OCI-LY3 (cell line): ENCODE measurements at regions not wholly inside any gene's neighbourhood (a gene's known extent, or its start where the extent isn't known, plus 50 kb on each side); places are given as distances from the start of the nearest gene placed in this dataset.

ENCODE experiments used
- H2AFZ ChIP-seq: fragments of 200-600, 300-600 bp; shearing (Covaris generic); 2 replicates; pipeline ENCODE4 v1.6.0; 2014; ENCODE audit warnings: antibody characterized with exemption, low read depth, low read length
- H3K27ac ChIP-seq: fragments of 200-600, 300-600 bp; sonication (generic); 2 replicates; pipeline ENCODE4 v1.5.1; 2014; ENCODE audit warnings: mild to moderate bottlenecking, low read length, moderate library complexity, mixed read lengths
- H3K27me3 ChIP-seq: fragments of 200-600, 300-600 bp; sonication (generic); 2 replicates; pipeline ENCODE4 v1.6.1; 2014; ENCODE audit warnings: low read depth, low read length, mixed read lengths
- H3K36me3 ChIP-seq: fragments of 200-600, 300-600 bp; sonication (generic); replicated peaks from 2 replicates; pipeline ENCODE3; 2014; ENCODE audit warnings: low read depth, low read length, mixed read lengths
- H3K4me1 ChIP-seq: fragments of 300-600, 200-600 bp; sonication (generic); 2 replicates; pipeline ENCODE4 v1.6.1; 2014; ENCODE audit warnings: low read length, mixed read lengths
- H3K4me2 ChIP-seq: fragments of 200-600, 300-600 bp; sonication (generic); 2 replicates; pipeline ENCODE4 v1.6.1; 2014; ENCODE audit warnings: low read length, mixed read lengths
- H3K4me3 ChIP-seq: fragments of 300-600, 200-600 bp; sonication (generic); 2 replicates; pipeline ENCODE4 v1.5.1; 2014; ENCODE audit warnings: antibody characterized with exemption, mild to moderate bottlenecking, low read length, moderate library complexity
- H3K79me2 ChIP-seq: fragments of 300-600, 200-600 bp; shearing (Covaris generic); 2 replicates; pipeline ENCODE4 v1.6.1; 2014; ENCODE audit warnings: mild to moderate bottlenecking, low read length, mixed read lengths
- H3K9ac ChIP-seq: fragments of 300-600, 200-600 bp; shearing (Covaris generic); 2 replicates; pipeline ENCODE4 v1.6.0; 2014; ENCODE audit warnings: mild to moderate bottlenecking, low read length, moderate library complexity
- H3K9me3 ChIP-seq: fragments of 200-600, 300-600 bp; shearing (Covaris generic); 2 replicates; pipeline ENCODE4 v1.6.1; 2014; ENCODE audit warnings: low read length, mixed read lengths; ENCODE audit not compliant: insufficient read depth
- H4K20me1 ChIP-seq: fragments of 200-600, 300-600 bp; sonication (generic); 2 replicates; pipeline ENCODE4 v1.6.1; 2016; ENCODE audit warnings: low read length, mixed read lengths; ENCODE audit not compliant: insufficient read depth
- CTCF ChIP-seq: fragments of 200-600, 300-600 bp; sonication (generic); IDR thresholded peaks from 2 replicates; pipeline ENCODE4 v1.5.1; 2014; ENCODE audit warnings: antibody characterized with exemption, low read length, low read depth
- EZH2phosphoT487 ChIP-seq: fragments of 200-600 bp; shearing (Covaris generic); IDR thresholded peaks from 2 replicates; pipeline ENCODE4 v1.6.1; 2018; ENCODE audit warnings: antibody characterized with exemption, mixed run types, low read depth

DNA sequence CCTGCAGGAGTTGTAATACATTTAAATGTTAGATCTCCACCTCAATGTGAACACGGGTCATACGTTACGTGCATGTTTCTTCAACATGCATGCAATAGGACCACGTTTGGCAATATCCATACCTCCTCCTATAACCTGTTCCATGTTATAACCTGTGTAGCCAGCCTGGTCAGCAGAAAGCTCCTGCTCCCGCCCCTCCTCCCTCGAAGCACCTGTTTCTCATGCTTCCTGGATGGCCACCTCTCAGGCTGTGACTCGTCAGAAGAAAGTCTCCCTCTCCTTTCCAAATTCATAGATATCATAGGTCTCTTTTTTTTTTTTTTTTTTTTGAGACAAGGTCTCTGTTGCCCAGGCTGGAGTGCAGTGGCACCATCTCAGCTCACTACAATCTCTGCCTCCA lies 96.5 kb downstream of the HMX1 start:
- H3K27me3 ChIP-seq = no peaks in the 10 kb centered on the region
- no peak overlapping the region for H3K4me2 ChIP-seq
- H3K4me3 ChIP-seq = no peak overlapping the region
- no peaks in the 10 kb centered on the region for H4K20me1 ChIP-seq
- peaks cover 10% of the 10 kb centered on the region for H3K4me1 ChIP-seq
- H3K36me3 ChIP-seq = no peaks in the 10 kb centered on the region
- H3K9me3 ChIP-seq = no peaks in the 10 kb centered on the region
- H2AFZ ChIP-seq = no peak overlapping the region
- no peaks in the 10 kb centered on the region for H3K79me2 ChIP-seq
- no peak overlapping the region for H3K9ac ChIP-seq
- no peak overlapping the region for H3K27ac ChIP-seq
- no peak for TF ChIP-seq CTCF
- no peak for TF ChIP-seq EZH2phosphoT487

DNA sequence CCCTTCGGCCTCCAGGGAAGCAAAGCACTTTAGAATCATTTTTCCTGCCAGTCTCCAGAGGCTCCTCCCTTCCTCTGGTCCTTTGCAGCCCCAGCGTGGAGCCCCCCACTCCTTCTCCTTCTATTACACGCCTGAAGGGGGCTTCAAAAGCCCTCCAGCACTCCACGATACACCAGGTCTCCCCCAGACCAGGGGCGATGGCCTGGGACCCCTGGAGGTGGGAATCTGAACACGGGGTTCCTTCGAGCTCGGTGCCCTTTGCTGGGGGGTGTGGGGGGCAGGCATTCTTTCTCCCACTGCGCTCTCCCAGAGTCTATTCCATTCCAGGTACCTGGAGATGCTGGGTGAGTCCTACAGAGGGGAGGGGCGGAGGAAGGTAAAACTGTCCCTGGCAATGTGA lies 97.6 kb downstream of the HMX1 start:
- Histone ChIP-seq H3K27ac (no peak overlapping the region), H3K4me1 (peaks cover 10% of the 10 kb centered on the region), H3K9ac (no peak overlapping the region), H3K27me3 (no peaks in the 10 kb centered on the region), H3K4me3 (no peak overlapping the region), H3K4me2 (no peak overlapping the region), H2AFZ (no peak overlapping the region), H4K20me1 (no peaks in the 10 kb centered on the region), H3K79me2 (no peaks in the 10 kb centered on the region), H3K9me3 (no peaks in the 10 kb centered on the region), H3K36me3 (no peaks in the 10 kb centered on the region)
- TF ChIP-seq CTCF = no peak

GRCh38 chr4:8773124-8773931 lies 98.3 kb downstream of the HMX1 start:
- peaks cover 10% of the 10 kb centered on the region for H3K4me1 ChIP-seq
- H3K27ac ChIP-seq = no peak overlapping the region
- no peaks in the 10 kb centered on the region for H3K27me3 ChIP-seq
- no peak overlapping the region for H3K4me3 ChIP-seq
- H3K9me3 ChIP-seq = no peaks in the 10 kb centered on the region
- no peaks in the 10 kb centered on the region for H4K20me1 ChIP-seq
- no peaks in the 10 kb centered on the region for H3K79me2 ChIP-seq
- no peak overlapping the region for H2AFZ ChIP-seq
- H3K36me3 ChIP-seq = no peaks in the 10 kb centered on the region
- no peak overlapping the region for H3K4me2 ChIP-seq
- TF ChIP-seq CTCF = no peak
- TF ChIP-seq EZH2phosphoT487 = no peak
- no peak overlapping the region for H3K9ac ChIP-seq

- Histone ChIP-seq H4K20me1 (no peaks in the 10 kb centered on the region), H3K36me3 (no peaks in the 10 kb centered on the region), H3K9me3 (no peaks in the 10 kb centered on the region), H3K79me2 (no peaks in the 10 kb centered on the region), H3K27ac (no peak overlapping the region), H3K4me3 (no peak overlapping the region), H3K27me3 (no peaks in the 10 kb centered on the region), H3K4me2 (no peak overlapping the region), H3K9ac (no peak overlapping the region), H3K4me1 (peaks cover 10% of the 10 kb centered on the region), H2AFZ (no peak overlapping the region)
- no peak for TF ChIP-seq EZH2phosphoT487
- TF ChIP-seq CTCF = no peak
These were observed 99.0 kb downstream of the HMX1 start for GRCh38 chr4:8772499-8773123.
